ENCODE measurements at regions not wholly inside any gene's neighbourhood (a gene's known extent, or its start where the extent isn't known, plus 50 kb on each side); places are given as distances from the start of the nearest gene placed in this dataset.

DNA sequence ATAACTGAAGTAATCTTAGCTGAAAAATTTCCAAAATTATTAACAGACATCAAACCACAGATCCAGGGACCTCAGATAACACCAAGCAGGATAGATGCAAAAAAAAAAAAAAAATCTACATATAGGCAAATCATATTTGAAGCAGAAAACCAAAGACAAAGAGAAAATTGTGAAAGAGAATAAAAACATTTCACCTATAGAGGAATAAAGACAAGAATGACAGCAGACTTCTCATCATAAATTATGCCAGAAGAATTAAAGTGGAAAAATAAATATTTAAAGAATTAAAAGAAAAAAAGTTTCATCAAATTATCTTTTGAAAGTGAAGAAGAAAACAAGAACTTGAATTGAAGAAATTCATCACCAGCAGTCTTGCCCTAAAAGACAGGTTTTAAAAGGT, 467.5 kb downstream of the GPAM start:
- TF ChIP-seq SREBF2 (IDR thresholded peaks at IDR 0.05) (no peak), RNF2 (IDR thresholded peaks at IDR 0.05; ENCODE audit: borderline replicate concordance, low read depth) (no peak), MYC (IDR thresholded peaks at IDR 0.05; ENCODE audit: borderline replicate concordance, low read length) (no peak), EP300 (IDR thresholded peaks at IDR 0.05) (no peak), KDM1A (IDR thresholded peaks at IDR 0.05; ENCODE audit: low read depth) (no peak), PHF8 (IDR thresholded peaks at IDR 0.05; ENCODE audit: borderline replicate concordance, low read depth) (no peak), MAFK (IDR thresholded peaks at IDR 0.05; ENCODE audit: partially characterized antibody) (no peak), RAD21 (conservative IDR thresholded peaks at IDR 0.05 in 1 of 2, IDR thresholded peaks at IDR 0.05 in 1 of 2) (no peak), SMC3 (IDR thresholded peaks at IDR 0.05) (no peak)
- TF ChIP-seq, protein P1, sequence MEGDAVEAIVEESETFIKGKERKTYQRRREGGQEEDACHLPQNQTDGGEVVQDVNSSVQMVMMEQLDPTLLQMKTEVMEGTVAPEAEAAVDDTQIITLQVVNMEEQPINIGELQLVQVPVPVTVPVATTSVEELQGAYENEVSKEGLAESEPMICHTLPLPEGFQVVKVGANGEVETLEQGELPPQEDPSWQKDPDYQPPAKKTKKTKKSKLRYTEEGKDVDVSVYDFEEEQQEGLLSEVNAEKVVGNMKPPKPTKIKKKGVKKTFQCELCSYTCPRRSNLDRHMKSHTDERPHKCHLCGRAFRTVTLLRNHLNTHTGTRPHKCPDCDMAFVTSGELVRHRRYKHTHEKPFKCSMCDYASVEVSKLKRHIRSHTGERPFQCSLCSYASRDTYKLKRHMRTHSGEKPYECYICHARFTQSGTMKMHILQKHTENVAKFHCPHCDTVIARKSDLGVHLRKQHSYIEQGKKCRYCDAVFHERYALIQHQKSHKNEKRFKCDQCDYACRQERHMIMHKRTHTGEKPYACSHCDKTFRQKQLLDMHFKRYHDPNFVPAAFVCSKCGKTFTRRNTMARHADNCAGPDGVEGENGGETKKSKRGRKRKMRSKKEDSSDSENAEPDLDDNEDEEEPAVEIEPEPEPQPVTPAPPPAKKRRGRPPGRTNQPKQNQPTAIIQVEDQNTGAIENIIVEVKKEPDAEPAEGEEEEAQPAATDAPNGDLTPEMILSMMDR (IDR thresholded peaks at IDR 0.05): no peak
- TF ChIP-seq, protein P2, sequence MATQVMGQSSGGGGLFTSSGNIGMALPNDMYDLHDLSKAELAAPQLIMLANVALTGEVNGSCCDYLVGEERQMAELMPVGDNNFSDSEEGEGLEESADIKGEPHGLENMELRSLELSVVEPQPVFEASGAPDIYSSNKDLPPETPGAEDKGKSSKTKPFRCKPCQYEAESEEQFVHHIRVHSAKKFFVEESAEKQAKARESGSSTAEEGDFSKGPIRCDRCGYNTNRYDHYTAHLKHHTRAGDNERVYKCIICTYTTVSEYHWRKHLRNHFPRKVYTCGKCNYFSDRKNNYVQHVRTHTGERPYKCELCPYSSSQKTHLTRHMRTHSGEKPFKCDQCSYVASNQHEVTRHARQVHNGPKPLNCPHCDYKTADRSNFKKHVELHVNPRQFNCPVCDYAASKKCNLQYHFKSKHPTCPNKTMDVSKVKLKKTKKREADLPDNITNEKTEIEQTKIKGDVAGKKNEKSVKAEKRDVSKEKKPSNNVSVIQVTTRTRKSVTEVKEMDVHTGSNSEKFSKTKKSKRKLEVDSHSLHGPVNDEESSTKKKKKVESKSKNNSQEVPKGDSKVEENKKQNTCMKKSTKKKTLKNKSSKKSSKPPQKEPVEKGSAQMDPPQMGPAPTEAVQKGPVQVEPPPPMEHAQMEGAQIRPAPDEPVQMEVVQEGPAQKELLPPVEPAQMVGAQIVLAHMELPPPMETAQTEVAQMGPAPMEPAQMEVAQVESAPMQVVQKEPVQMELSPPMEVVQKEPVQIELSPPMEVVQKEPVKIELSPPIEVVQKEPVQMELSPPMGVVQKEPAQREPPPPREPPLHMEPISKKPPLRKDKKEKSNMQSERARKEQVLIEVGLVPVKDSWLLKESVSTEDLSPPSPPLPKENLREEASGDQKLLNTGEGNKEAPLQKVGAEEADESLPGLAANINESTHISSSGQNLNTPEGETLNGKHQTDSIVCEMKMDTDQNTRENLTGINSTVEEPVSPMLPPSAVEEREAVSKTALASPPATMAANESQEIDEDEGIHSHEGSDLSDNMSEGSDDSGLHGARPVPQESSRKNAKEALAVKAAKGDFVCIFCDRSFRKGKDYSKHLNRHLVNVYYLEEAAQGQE (IDR thresholded peaks at IDR 0.05): no peak
